HCT116 (cell line): ENCODE measurements at regions not wholly inside any gene's neighbourhood (a gene's known extent, or its start where the extent isn't known, plus 50 kb on each side); places are given as distances from the start of the nearest gene placed in this dataset.

ENCODE experiments used
- ATAC-seq: fragments of 200-7000 bp; cut with Tn5 transposase; 2 replicates; pipeline ENCODE4 v1.9.1; 2020; ENCODE audit warnings: mild to moderate bottlenecking, moderate library complexity
- BruUV-seq: library from RNA; stranded (reverse); fragments of 400-500 nt; replicated peaks from 2 replicates; lab custom pipeline; 2021; lab: Mats Ljungman, UMichigan
- CTCF ChIA-PET: fragments of 300-600 bp; sonication (Branson Sonifier 250); formaldehyde crosslinking; loops from one replicate; lab custom pipeline; 2021; ENCODE audit warnings: antibody characterized with exemption; lab: Charles Lee
- POLR2A ChIA-PET: fragments of 300-600, 350-600 bp; sonication (Branson Sonifier 250); formaldehyde crosslinking; loops from one replicate; lab custom pipeline; 2021; ENCODE audit warnings: antibody characterized with exemption; lab: Charles Lee
- RAD21 ChIA-PET, 2 experiments: fragments of 300-600 bp; sonication (Branson Sonifier 250); formaldehyde crosslinking; loops; one replicate each; lab custom pipeline; 2023; ENCODE audit warnings: low total read pairs in 2 of 2; ENCODE audit not compliant: uncharacterized antibody in 2 of 2, unreplicated experiment in 2 of 2, low non-redundant PET in 1 of 2; lab: Charles Lee
- DNase-seq: peaks from one replicate; pipeline ENCODE4 v3.0.0-alpha.2; 2010; ENCODE audit warnings: low read depth, low spot score
- H2AFZ ChIP-seq: fragments of 200-600 bp; shearing (Covaris generic), sonication (generic); 2 replicates; pipeline ENCODE4 v1.6.1; 2017; ENCODE audit warnings: low read depth, mixed run types, mixed read lengths, antibody characterized with exemption, low read length; ENCODE audit not compliant: poor library complexity, severe bottlenecking
- H3K27ac ChIP-seq: 2 replicates; pipeline ENCODE4 v1.5.1; 2012; ENCODE audit warnings: low read depth, low read length
- H3K27me3 ChIP-seq: fragments of 200-600 bp; sonication (generic); 2 replicates; pipeline ENCODE4 v1.6.1; 2016; ENCODE audit warnings: mixed run types, low read length, mixed read lengths; ENCODE audit not compliant: insufficient read depth
- H3K36me3 ChIP-seq, 2 experiments: fragments of 200-500 bp in 1 of 2; fragments of 200-600 bp in 1 of 2; sonication (Bioruptor generic) in 1 of 2; sonication (generic) in 1 of 2; 2 replicates each; pipeline versions ENCODE4 v1.5.1 to v1.6.1; 2014 to 2016; ENCODE audit warnings: low read length in 2 of 2, inconsistent platforms in 1 of 2, mixed read lengths in 1 of 2, mixed run types in 1 of 2; ENCODE audit not compliant: insufficient read depth in 2 of 2, control insufficient read depth in 1 of 2
- H3K4me1 ChIP-seq, 2 experiments: fragments of 200-600 bp in 1 of 2; sonication (generic) in 1 of 2; 2 replicates each; pipeline versions ENCODE4 v1.5.1 to v1.6.1; 2012 to 2017; ENCODE audit warnings: low read length in 2 of 2, inconsistent platforms in 1 of 2, mild to moderate bottlenecking in 1 of 2, mixed read lengths in 1 of 2, mixed run types in 1 of 2, moderate library complexity in 1 of 2; ENCODE audit not compliant: insufficient read depth in 2 of 2, control insufficient read depth in 1 of 2
- H3K4me2 ChIP-seq: fragments of 200-600 bp; sonication (generic); 2 replicates; pipeline ENCODE4 v1.6.1; 2017; ENCODE audit warnings: mixed run types, low read length, mixed read lengths
- H3K4me3 ChIP-seq, 2 experiments: fragments of 200-600 bp in 1 of 2; sonication (generic) in 1 of 2; replicated peaks in 1 of 2; 2 replicates each; pipeline ENCODE4 v1.5.1; 2011 to 2016; ENCODE audit warnings: low read length in 2 of 2, control low read depth in 1 of 2, low read depth in 1 of 2, mild to moderate bottlenecking in 1 of 2, mixed read lengths in 1 of 2, mixed run types in 1 of 2
- H3K79me2 ChIP-seq: fragments of 200-600 bp; sonication (generic); 2 replicates; pipeline ENCODE4 v1.6.1; 2017; ENCODE audit warnings: mild to moderate bottlenecking, mixed run types, low read length, moderate library complexity, mixed read lengths; ENCODE audit not compliant: insufficient read depth
- H3K9ac ChIP-seq: fragments of 200-600 bp; sonication (generic); 2 replicates; pipeline ENCODE4 v1.6.1; 2016; ENCODE audit warnings: low read length, mixed read lengths
- H3K9me2 ChIP-seq: fragments of 200-600 bp; sonication (generic), shearing (Covaris generic); 2 replicates; pipeline ENCODE4 v1.6.1; 2017; ENCODE audit warnings: mixed run types, mild to moderate bottlenecking, moderate library complexity; ENCODE audit not compliant: insufficient read depth
- H3K9me3 ChIP-seq, 2 experiments: fragments of 200-500 bp in 1 of 2; fragments of 200-600 bp in 1 of 2; sonication (Bioruptor generic) in 1 of 2; sonication (generic) in 1 of 2; 2 replicates each; pipeline ENCODE4 v1.6.1; 2014 to 2017; ENCODE audit warnings: low read length in 2 of 2, mixed read lengths in 2 of 2, inconsistent platforms in 1 of 2, low read depth in 1 of 2, mild to moderate bottlenecking in 1 of 2, mixed run types in 1 of 2, moderate library complexity in 1 of 2; ENCODE audit not compliant: control insufficient read depth in 1 of 2, insufficient read depth in 1 of 2
- H4K20me1 ChIP-seq: fragments of 200-600 bp; sonication (generic), shearing (Covaris generic); 2 replicates; pipeline ENCODE4 v1.6.1; 2017; ENCODE audit warnings: mixed run types, mild to moderate bottlenecking, moderate library complexity; ENCODE audit not compliant: insufficient read depth
- CBX3 ChIP-seq: IDR thresholded peaks from 2 replicates; pipeline ENCODE4 v1.6.1; 2012; ENCODE audit warnings: low read depth
- ELF1 ChIP-seq: IDR thresholded peaks from 2 replicates; pipeline ENCODE4 v1.6.1; 2012; ENCODE audit warnings: low read depth, borderline replicate concordance
- EZH2 ChIP-seq: fragments of 200-600 bp; sonication (generic); IDR thresholded peaks from 2 replicates; pipeline ENCODE4 v1.6.1; 2017; ENCODE audit warnings: antibody characterized with exemption, mixed run types
- EZH2phosphoT487 ChIP-seq: fragments of 200-600 bp; IDR thresholded peaks from 2 replicates; pipeline ENCODE4 v1.6.1; 2018; ENCODE audit warnings: antibody characterized with exemption, borderline replicate concordance
- FOSL1 ChIP-seq: IDR thresholded peaks from 2 replicates; pipeline ENCODE4 v1.6.1; 2012; ENCODE audit warnings: low read depth
- POLR2A ChIP-seq: IDR thresholded peaks from 2 replicates; pipeline ENCODE4 v1.7.0; 2011; ENCODE audit warnings: borderline replicate concordance; ENCODE audit not compliant: insufficient read depth, insufficient read length; ENCODE audit errors: extremely low read depth
- POLR2AphosphoS5 ChIP-seq: IDR thresholded peaks from 2 replicates; pipeline ENCODE4 v1.6.1; 2011; ENCODE audit warnings: mild to moderate bottlenecking, low read depth, low read length, moderate library complexity
- RAD21 ChIP-seq: IDR thresholded peaks from 2 replicates; pipeline ENCODE4 v1.6.1; 2012; ENCODE audit warnings: low read depth, mild to moderate bottlenecking
- SIN3A ChIP-seq: IDR thresholded peaks from 2 replicates; pipeline ENCODE4 v1.6.1; 2012; ENCODE audit warnings: low read depth
- SRF ChIP-seq: IDR thresholded peaks from 2 replicates; pipeline ENCODE4 v1.6.1; 2012; ENCODE audit warnings: low read depth
- YY1 ChIP-seq: IDR thresholded peaks from 2 replicates; pipeline ENCODE4 v1.6.1; 2011; ENCODE audit warnings: low read length, low read depth, moderate library complexity, mild to moderate bottlenecking; ENCODE audit not compliant: insufficient replicate concordance; ENCODE audit errors: extremely low read depth
- ZFX ChIP-seq: fragments of 450-650 bp; IDR thresholded peaks from 2 replicates; pipeline ENCODE4 v1.6.1; 2017
- intact Hi-C: fragments of 100-400 bp; cut with micrococcal nuclease; formaldehyde crosslinking; loops from 2 replicates; pipeline ENCODE4 v1.10.0; 2022
- TF ChIP-seq, protein P1 (sequence below): IDR thresholded peaks from 2 replicates; pipeline ENCODE4 v1.6.1; 2012
- TF ChIP-seq, protein P2 (sequence below): IDR thresholded peaks from 2 replicates; pipeline ENCODE4 v1.6.1; 2012; ENCODE audit warnings: low read depth
- TF ChIP-seq, protein P3 (sequence below): IDR thresholded peaks from 2 replicates; pipeline ENCODE4 v1.6.1; 2011; ENCODE audit warnings: mild to moderate bottlenecking, low read length, moderate library complexity; ENCODE audit not compliant: insufficient replicate concordance; ENCODE audit errors: extremely low read depth
- TF ChIP-seq, protein P4 (sequence below): IDR thresholded peaks from 2 replicates; pipeline ENCODE4 v1.6.1; 2012

DNA sequence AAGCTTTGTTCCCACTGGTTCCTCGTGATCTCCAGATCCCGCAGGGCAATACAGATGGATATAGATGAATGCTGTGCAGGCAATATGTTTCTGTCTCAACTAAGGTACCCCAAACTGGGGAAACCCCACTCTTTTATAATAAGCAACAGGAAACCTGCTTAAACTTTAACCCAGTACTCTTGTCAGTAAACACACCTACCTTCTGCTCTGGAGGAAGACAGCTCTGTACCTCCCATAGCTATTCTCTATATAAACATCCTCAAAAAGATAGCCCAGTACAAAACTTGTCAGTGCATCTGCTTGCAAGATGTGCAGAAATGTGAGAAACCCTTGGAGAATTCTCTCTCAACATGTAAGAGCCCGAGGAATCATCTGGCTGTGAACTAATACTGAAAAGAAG lies 583.6 kb downstream of the OLFM4 start:
- ChIA-PET RAD21 (no interaction called here), POLR2A (no interaction called here), CTCF (no interaction called here)
- H3K27ac ChIP-seq, result no peak overlapping the region
- H3K4me1 ChIP-seq, result no peaks in the 10 kb centered on the region
- H3K27me3 ChIP-seq, result no peaks in the 10 kb centered on the region
- H3K4me3 ChIP-seq, result no peak overlapping the region
- no peaks in the 10 kb centered on the region for H3K79me2 ChIP-seq
- H3K9ac ChIP-seq, result no peak overlapping the region
- DNase-seq (no peak), ATAC-seq (no peak)
- intact Hi-C loops, result no loop called here
- H3K36me3 ChIP-seq, result no peaks in the 10 kb centered on the region
- no peaks in the 10 kb centered on the region for H4K20me1 ChIP-seq
- H3K9me2 ChIP-seq, result no peaks in the 10 kb centered on the region
- no TSS peak for BruUV-seq
- H3K4me2 ChIP-seq, result no peak overlapping the region
- TF ChIP-seq, protein P1, sequence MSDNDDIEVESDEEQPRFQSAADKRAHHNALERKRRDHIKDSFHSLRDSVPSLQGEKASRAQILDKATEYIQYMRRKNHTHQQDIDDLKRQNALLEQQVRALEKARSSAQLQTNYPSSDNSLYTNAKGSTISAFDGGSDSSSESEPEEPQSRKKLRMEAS, result no peak
- TF ChIP-seq EZH2 (no peak), SIN3A (no peak), CBX3 (no peak), FOSL1 (no peak), POLR2A (no peak), YY1 (no peak), SRF (no peak), ZFX (no peak), ELF1 (no peak), RAD21 (no peak), EZH2phosphoT487 (no peak), POLR2AphosphoS5 (no peak)
- TF ChIP-seq, protein P2, sequence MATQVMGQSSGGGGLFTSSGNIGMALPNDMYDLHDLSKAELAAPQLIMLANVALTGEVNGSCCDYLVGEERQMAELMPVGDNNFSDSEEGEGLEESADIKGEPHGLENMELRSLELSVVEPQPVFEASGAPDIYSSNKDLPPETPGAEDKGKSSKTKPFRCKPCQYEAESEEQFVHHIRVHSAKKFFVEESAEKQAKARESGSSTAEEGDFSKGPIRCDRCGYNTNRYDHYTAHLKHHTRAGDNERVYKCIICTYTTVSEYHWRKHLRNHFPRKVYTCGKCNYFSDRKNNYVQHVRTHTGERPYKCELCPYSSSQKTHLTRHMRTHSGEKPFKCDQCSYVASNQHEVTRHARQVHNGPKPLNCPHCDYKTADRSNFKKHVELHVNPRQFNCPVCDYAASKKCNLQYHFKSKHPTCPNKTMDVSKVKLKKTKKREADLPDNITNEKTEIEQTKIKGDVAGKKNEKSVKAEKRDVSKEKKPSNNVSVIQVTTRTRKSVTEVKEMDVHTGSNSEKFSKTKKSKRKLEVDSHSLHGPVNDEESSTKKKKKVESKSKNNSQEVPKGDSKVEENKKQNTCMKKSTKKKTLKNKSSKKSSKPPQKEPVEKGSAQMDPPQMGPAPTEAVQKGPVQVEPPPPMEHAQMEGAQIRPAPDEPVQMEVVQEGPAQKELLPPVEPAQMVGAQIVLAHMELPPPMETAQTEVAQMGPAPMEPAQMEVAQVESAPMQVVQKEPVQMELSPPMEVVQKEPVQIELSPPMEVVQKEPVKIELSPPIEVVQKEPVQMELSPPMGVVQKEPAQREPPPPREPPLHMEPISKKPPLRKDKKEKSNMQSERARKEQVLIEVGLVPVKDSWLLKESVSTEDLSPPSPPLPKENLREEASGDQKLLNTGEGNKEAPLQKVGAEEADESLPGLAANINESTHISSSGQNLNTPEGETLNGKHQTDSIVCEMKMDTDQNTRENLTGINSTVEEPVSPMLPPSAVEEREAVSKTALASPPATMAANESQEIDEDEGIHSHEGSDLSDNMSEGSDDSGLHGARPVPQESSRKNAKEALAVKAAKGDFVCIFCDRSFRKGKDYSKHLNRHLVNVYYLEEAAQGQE, result no peak
- TF ChIP-seq, protein P3, sequence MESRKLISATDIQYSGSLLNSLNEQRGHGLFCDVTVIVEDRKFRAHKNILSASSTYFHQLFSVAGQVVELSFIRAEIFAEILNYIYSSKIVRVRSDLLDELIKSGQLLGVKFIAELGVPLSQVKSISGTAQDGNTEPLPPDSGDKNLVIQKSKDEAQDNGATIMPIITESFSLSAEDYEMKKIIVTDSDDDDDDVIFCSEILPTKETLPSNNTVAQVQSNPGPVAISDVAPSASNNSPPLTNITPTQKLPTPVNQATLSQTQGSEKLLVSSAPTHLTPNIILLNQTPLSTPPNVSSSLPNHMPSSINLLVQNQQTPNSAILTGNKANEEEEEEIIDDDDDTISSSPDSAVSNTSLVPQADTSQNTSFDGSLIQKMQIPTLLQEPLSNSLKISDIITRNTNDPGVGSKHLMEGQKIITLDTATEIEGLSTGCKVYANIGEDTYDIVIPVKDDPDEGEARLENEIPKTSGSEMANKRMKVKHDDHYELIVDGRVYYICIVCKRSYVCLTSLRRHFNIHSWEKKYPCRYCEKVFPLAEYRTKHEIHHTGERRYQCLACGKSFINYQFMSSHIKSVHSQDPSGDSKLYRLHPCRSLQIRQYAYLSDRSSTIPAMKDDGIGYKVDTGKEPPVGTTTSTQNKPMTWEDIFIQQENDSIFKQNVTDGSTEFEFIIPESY, result no peak
- TF ChIP-seq, protein P4, sequence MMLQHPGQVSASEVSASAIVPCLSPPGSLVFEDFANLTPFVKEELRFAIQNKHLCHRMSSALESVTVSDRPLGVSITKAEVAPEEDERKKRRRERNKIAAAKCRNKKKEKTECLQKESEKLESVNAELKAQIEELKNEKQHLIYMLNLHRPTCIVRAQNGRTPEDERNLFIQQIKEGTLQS, result no peak
- no peak overlapping the region for H2AFZ ChIP-seq
- peaks cover 13 to 22% of the 10 kb centered on the region in 2 experiments for H3K9me3 ChIP-seq
